Cardiac muscle cell (in vitro differentiated cells and primary cell): ENCODE measurements at regions not wholly inside any gene's neighbourhood (a gene's known extent, or its start where the extent isn't known, plus 50 kb on each side); places are given as distances from the start of the nearest gene placed in this dataset.

Source experiments
- DNase-seq, 2 donors: peaks; one replicate each; pipeline versions ENCODE4 v3.0.0 to v3.0.0-alpha.2; 2010 to 2017; ENCODE audit warnings: low read depth in 1 of 2, low spot score in 1 of 2
- H3K27ac ChIP-seq: fragments of 200-600 bp; sonication (generic); 2 replicates; pipeline ENCODE4 v1.5.1; 2016
- H3K27me3 ChIP-seq: fragments of 200-600 bp; sonication (generic); 2 replicates; pipeline ENCODE4 v1.6.0; 2016; ENCODE audit warnings: control low read depth
- H3K36me3 ChIP-seq: fragments of 200-600 bp; sonication (generic); 2 replicates; pipeline ENCODE4 v1.5.1; 2016; ENCODE audit warnings: control low read depth
- H3K4me1 ChIP-seq: fragments of 200-600 bp; sonication (generic); 2 replicates; pipeline ENCODE4 v1.8.1; 2017; ENCODE audit warnings: low read depth, mild to moderate bottlenecking, mixed run types
- H3K4me3 ChIP-seq: fragments of 200-600 bp; sonication (generic); 2 replicates; pipeline ENCODE4 v1.5.1; 2016; ENCODE audit warnings: mild to moderate bottlenecking
- H3K9me3 ChIP-seq: fragments of 200-600 bp; sonication (generic); 2 replicates; pipeline ENCODE4 v1.5.1; 2017; ENCODE audit warnings: low read depth, mild to moderate bottlenecking, control low read depth
- TF ChIP-seq, protein P1 (sequence below): IDR thresholded peaks from 2 replicates; pipeline ENCODE4 v1.5.1; 2012; ENCODE audit warnings: low read depth, mild to moderate bottlenecking, low read length

DNA sequence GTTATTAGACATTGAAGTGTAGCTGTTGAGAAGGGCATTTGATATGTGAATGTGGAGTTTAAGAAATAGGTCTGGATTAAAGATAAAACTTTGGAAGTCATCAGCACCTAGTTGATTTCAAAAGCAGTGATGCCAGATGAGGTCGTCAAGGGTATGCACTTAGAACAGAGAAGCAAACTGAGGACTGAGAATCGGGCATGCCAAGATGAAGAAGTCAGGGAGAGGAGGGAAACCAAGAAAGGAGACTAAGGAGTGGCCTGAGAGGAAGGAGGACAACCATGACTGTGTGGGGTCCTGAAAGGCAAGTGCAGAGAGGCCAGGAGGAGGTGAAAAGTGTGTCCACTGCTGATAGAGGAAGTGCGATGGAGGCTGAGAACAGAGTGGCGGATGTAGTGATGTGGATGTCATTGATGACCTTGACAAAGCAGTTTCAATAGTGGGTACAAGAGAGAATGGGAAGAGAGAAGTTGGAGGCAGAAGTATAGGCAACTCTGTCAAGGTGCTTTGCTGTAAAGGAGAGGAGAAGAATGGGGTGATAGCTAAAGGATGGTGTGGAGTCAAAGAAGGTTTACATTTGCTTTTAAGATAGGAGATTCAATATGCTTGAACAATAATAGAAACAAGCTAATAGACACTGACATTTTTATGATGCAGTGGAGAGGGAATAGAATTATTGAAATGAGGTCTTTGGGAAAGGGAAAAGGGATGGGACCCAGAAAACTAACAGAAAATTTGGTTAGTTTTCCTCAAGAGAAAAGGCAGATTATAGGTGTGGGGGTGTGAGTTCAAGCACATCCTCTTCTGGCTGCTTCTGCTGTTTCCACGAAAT lies 139.7 kb upstream of the TMEM170B start:
- no peaks in the 10 kb centered on the region for H3K9me3 ChIP-seq
- no peaks in the 10 kb centered on the region for H3K27me3 ChIP-seq
- H3K4me3 ChIP-seq = no peak overlapping the region
- TF ChIP-seq, protein P1, sequence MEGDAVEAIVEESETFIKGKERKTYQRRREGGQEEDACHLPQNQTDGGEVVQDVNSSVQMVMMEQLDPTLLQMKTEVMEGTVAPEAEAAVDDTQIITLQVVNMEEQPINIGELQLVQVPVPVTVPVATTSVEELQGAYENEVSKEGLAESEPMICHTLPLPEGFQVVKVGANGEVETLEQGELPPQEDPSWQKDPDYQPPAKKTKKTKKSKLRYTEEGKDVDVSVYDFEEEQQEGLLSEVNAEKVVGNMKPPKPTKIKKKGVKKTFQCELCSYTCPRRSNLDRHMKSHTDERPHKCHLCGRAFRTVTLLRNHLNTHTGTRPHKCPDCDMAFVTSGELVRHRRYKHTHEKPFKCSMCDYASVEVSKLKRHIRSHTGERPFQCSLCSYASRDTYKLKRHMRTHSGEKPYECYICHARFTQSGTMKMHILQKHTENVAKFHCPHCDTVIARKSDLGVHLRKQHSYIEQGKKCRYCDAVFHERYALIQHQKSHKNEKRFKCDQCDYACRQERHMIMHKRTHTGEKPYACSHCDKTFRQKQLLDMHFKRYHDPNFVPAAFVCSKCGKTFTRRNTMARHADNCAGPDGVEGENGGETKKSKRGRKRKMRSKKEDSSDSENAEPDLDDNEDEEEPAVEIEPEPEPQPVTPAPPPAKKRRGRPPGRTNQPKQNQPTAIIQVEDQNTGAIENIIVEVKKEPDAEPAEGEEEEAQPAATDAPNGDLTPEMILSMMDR = no peak
- no peak for DNase-seq
- no peaks in the 10 kb centered on the region for H3K36me3 ChIP-seq
- H3K27ac ChIP-seq = no peak overlapping the region
- H3K4me1 ChIP-seq = peaks cover 3% of the 10 kb centered on the region

DNA sequence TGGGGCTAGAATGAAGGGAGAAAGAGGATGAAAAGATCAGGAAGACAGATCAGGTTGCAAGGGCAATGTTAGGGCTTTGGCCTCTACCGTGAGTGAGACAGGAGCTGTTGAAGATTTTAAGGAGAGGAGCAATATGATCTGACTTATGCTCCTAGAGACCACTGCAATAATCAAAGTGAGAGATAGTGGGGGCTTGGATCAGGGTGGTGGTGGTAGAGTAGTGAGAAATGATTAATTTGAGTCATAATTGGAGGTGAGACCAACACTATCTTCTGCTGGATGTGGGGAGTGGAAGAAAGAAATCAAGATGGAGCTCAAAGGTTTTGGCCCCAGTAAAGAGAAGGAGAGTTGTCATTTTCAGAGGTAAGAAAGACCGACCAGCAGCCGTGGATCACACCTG lies 140.7 kb upstream of the TMEM170B start:
- TF ChIP-seq, protein P1 = no peak
- no peaks in the 10 kb centered on the region for H3K9me3 ChIP-seq
- H3K27ac ChIP-seq = no peak overlapping the region
- no peaks in the 10 kb centered on the region for H3K36me3 ChIP-seq
- DNase-seq = no peak
- H3K4me3 ChIP-seq = no peak overlapping the region
- H3K4me1 ChIP-seq = peaks cover 8% of the 10 kb centered on the region
- no peaks in the 10 kb centered on the region for H3K27me3 ChIP-seq

DNA sequence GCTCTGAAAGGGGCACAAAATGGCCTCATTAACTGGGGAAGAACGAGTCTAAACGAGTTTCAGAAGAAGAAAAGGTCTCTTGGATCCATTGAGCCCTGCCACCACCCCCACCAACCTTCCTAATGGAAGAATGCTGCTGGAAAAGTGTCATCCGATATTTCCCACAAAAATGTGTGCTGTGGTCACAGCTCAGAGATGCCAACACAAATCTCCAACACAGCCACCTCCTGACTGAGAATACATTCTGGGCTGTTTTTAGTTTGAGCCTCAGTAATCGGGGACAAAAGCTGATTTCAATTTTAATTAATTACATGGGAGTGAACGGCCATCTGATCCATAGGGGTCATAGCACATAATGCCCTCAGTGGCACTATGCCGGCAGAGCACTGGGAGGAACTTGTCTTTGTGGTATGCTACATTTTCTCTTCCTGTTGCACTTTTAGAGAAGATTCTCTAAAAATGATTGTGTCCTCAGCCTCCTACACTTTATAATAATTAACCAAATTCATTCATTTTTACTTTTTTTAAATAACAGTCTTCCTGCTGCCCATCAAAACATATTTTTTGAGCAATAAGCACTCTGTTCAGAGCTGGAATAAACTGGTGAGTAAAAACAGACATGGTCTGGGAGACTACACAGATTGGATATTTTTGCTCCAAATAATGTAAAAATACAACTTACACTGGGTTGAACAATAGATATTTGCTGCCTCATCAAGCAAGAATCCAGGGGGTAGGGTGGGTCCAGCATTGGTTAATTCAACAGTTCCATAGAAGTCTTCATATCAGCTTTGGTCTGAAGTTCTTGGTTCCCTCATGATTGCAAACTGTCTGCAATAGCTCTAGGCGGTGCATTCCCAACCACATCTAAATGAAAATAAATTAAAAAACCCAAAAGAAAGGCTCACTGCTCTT lies 143.6 kb upstream of the TMEM170B start:
- no peak overlapping the region for H3K4me3 ChIP-seq
- TF ChIP-seq, protein P1 = no peak
- no peaks in the 10 kb centered on the region for H3K27me3 ChIP-seq
- no peaks in the 10 kb centered on the region for H3K9me3 ChIP-seq
- H3K36me3 ChIP-seq = no peaks in the 10 kb centered on the region
- peak in 1 of 2 donors; percentile 40 for DNase-seq
- peaks cover 8% of the 10 kb centered on the region for H3K4me1 ChIP-seq
- no peak overlapping the region for H3K27ac ChIP-seq

DNA sequence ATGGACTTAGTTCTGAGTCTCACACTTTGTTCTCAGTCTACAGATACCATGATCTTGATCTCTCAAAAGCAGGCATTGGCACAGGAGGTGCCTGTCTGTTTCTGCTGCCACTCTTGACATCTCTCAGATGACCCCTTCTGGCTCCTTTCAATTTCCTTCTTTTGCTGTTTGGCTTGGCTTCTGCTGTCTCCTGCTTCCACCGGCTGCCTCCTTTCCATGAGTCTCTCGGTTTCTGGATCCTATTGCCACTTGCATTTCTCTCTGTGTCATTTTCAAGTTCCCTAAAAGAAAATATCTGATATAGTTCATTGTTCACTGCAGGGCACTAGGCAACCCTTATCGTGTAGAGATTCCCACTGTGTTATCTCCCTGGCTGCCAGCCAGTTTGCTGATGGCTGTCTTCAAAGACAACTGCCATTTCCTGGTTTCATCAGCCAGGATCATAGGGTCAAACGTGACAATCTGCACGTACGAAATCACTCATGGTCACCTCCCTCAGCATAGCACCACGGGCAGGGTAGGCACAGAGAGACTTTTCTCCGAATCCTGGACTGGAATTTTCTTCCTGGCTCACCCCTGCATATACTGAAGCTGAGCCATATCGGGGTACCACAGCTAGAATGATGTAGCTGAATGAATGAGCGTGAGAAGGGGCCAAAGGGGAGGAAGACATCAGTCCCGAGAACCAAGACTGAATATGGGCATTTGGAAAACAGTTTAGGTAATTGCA lies 144.6 kb upstream of the TMEM170B start:
- Histone ChIP-seq H3K36me3 (no peaks in the 10 kb centered on the region), H3K4me1 (peaks cover 8% of the 10 kb centered on the region), H3K27ac (peak overlapping the region; percentile 1), H3K9me3 (no peaks in the 10 kb centered on the region), H3K4me3 (no peak overlapping the region), H3K27me3 (no peaks in the 10 kb centered on the region)
- no peak for DNase-seq
- TF ChIP-seq, protein P1 = no peak
